ENCODE measurements at regions not wholly inside any gene's neighbourhood (a gene's known extent, or its start where the extent isn't known, plus 50 kb on each side); places are given as distances from the start of the nearest gene placed in this dataset.

GRCh38 chr13:107937848-107938247 lies 277.5 kb downstream of the LIG4 start:
- H3K27ac ChIP-seq, result no peak overlapping the region
- no peak overlapping the region for H3K4me3 ChIP-seq
- TF ChIP-seq CTCF (conservative IDR thresholded peaks at IDR 0.05) (no peak), EZH2 (IDR thresholded peaks at IDR 0.05; ENCODE audit: low read depth) (no peak)
- H3K9me3 ChIP-seq (ENCODE audit: insufficient read depth, low read depth), result no peaks in the 10 kb centered on the region
- POLR2A ChIA-PET (ENCODE audit: unreplicated experiment), result no interaction called here
- DNase-seq, result no peak
- BruUV-seq (replicated peaks), result no TSS peak
- H3K4me1 ChIP-seq (replicated peaks; ENCODE audit: insufficient read depth), result peaks cover 12% of the 10 kb centered on the region
- CTCF ChIA-PET, result no interaction called here
- intact Hi-C loops (cut with micrococcal nuclease; ENCODE audit: unreplicated experiment), result no loop called here
- H3F3A ChIP-seq (ENCODE audit: insufficient read depth, low read depth), result no peaks in the 10 kb centered on the region
- H3K4me2 ChIP-seq, result no peak overlapping the region
- H3K79me2 ChIP-seq (ENCODE audit: low read depth), result no peaks in the 10 kb centered on the region
- H3K9me2 ChIP-seq (ENCODE audit: insufficient read depth), result no peaks in the 10 kb centered on the region
- no peaks in the 10 kb centered on the region for H4K20me1 ChIP-seq (ENCODE audit: insufficient read depth)
- no peaks in the 10 kb centered on the region for H3K27me3 ChIP-seq (ENCODE audit: insufficient read depth, low read depth)
- no peaks in the 10 kb centered on the region for H3K36me3 ChIP-seq (ENCODE audit: low read depth)
- no peak overlapping the region for H2AFZ ChIP-seq

GRCh38 chr13:107931056-107931455 lies 284.3 kb downstream of the LIG4 start:
- BruUV-seq (replicated peaks), result no TSS peak
- H3K79me2 ChIP-seq (ENCODE audit: low read depth), result no peaks in the 10 kb centered on the region
- intact Hi-C loops (cut with micrococcal nuclease; ENCODE audit: unreplicated experiment), result no loop called here
- no peak overlapping the region for H3K27ac ChIP-seq
- peaks cover 9% of the 10 kb centered on the region for H3K9me3 ChIP-seq (ENCODE audit: insufficient read depth, low read depth)
- H3K9me2 ChIP-seq (ENCODE audit: insufficient read depth), result 0 out of 2 replicates have a peak, but pooled peaks cover 7% of the 10 kb centered on the region
- TF ChIP-seq CTCF (conservative IDR thresholded peaks at IDR 0.05) (no peak), EZH2 (IDR thresholded peaks at IDR 0.05; ENCODE audit: low read depth) (no peak)
- CTCF ChIA-PET, result no interaction called here
- POLR2A ChIA-PET (ENCODE audit: unreplicated experiment), result no interaction called here
- H3K36me3 ChIP-seq (ENCODE audit: low read depth), result no peaks in the 10 kb centered on the region
- peaks cover 10% of the 10 kb centered on the region for H3K4me1 ChIP-seq (replicated peaks; ENCODE audit: insufficient read depth)
- H2AFZ ChIP-seq, result no peak overlapping the region
- no peaks in the 10 kb centered on the region for H4K20me1 ChIP-seq (ENCODE audit: insufficient read depth)
- H3K4me3 ChIP-seq, result no peak overlapping the region
- no peak overlapping the region for H3K4me2 ChIP-seq
- H3F3A ChIP-seq (ENCODE audit: insufficient read depth, low read depth), result 0 out of 2 replicates have a peak, but pooled peaks cover 3% of the 10 kb centered on the region
- no peak for DNase-seq
- no peaks in the 10 kb centered on the region for H3K27me3 ChIP-seq (ENCODE audit: insufficient read depth, low read depth)

GRCh38 chr13:107928762-107929161 lies 286.6 kb downstream of the LIG4 start:
- H3K4me1 ChIP-seq (replicated peaks; ENCODE audit: insufficient read depth), result peaks cover 10% of the 10 kb centered on the region
- H3K27me3 ChIP-seq (ENCODE audit: insufficient read depth, low read depth), result no peaks in the 10 kb centered on the region
- intact Hi-C loops (cut with micrococcal nuclease; ENCODE audit: unreplicated experiment), result no loop called here
- H3K79me2 ChIP-seq (ENCODE audit: low read depth), result no peaks in the 10 kb centered on the region
- no peak overlapping the region for H3K27ac ChIP-seq
- H4K20me1 ChIP-seq (ENCODE audit: insufficient read depth), result no peaks in the 10 kb centered on the region
- H3K4me3 ChIP-seq, result no peak overlapping the region
- POLR2A ChIA-PET (ENCODE audit: unreplicated experiment), result no interaction called here
- H3F3A ChIP-seq (ENCODE audit: insufficient read depth, low read depth), result peaks cover 6% of the 10 kb centered on the region; the same call in 1 of the 2 replicates
- H3K4me2 ChIP-seq, result no peak overlapping the region
- DNase-seq, result no peak
- no peaks in the 10 kb centered on the region for H3K36me3 ChIP-seq (ENCODE audit: low read depth)
- CTCF ChIA-PET, result no interaction called here
- 0 out of 2 replicates have a peak, but pooled peaks cover 7% of the 10 kb centered on the region for H3K9me2 ChIP-seq (ENCODE audit: insufficient read depth)
- no TSS peak for BruUV-seq (replicated peaks)
- no peak overlapping the region for H2AFZ ChIP-seq
- H3K9me3 ChIP-seq (ENCODE audit: insufficient read depth, low read depth), result peaks cover 12% of the 10 kb centered on the region
- no peak for TF ChIP-seq EZH2 (IDR thresholded peaks at IDR 0.05; ENCODE audit: low read depth)
- TF ChIP-seq CTCF (conservative IDR thresholded peaks at IDR 0.05), result no peak
